Gastrocnemius medialis (tissue), 4 donors: ENCODE measurements at regions not wholly inside any gene's neighbourhood (a gene's known extent, or its start where the extent isn't known, plus 50 kb on each side); places are given as distances from the start of the nearest gene placed in this dataset.

Source experiments
- ATAC-seq, 2 donors: fragments of 150-250 bp; one replicate each; pipeline ENCODE4 v1.9.1; 2016
- DNase-seq, 2 donors: peaks; one replicate each; pipeline ENCODE4 v3.0.0-alpha.2; 2019
- H3K27ac ChIP-seq, 4 donors: fragments of 200-600 bp; sonication (generic); 1 replicate in 1 of 4; 2 replicates in 3 of 4; pipeline ENCODE4 v1.5.1; 2016 to 2018; ENCODE audit warnings: mild to moderate bottlenecking in 2 of 4, moderate library complexity in 1 of 4
- H3K27me3 ChIP-seq, 3 donors: fragments of 200-600 bp; sonication (generic) in 2 of 3; 1 replicate in 1 of 3; 2 replicates in 2 of 3; pipeline versions ENCODE4 v1.5.1 to v1.6.0; 2016 to 2019; ENCODE audit warnings: mild to moderate bottlenecking in 1 of 3, moderate library complexity in 1 of 3
- H3K36me3 ChIP-seq, 2 donors: fragments of 200-600 bp; sonication (generic) in 1 of 2; one replicate each; pipeline ENCODE4 v1.5.1; 2017 to 2018
- H3K4me1 ChIP-seq, 2 donors: fragments of 200-600 bp; sonication (generic) in 1 of 2; one replicate each; pipeline ENCODE4 v1.5.1; 2016 to 2017; ENCODE audit warnings: mild to moderate bottlenecking in 2 of 2
- H3K4me3 ChIP-seq, 4 donors: fragments of 200-600 bp; sonication (generic) in 3 of 4; 1 replicate in 1 of 4; 2 replicates in 3 of 4; pipeline ENCODE4 v1.5.1; 2016 to 2019; ENCODE audit warnings: mild to moderate bottlenecking in 2 of 4
- H3K9me3 ChIP-seq, 3 donors: fragments of 200-600 bp; sonication (generic) in 2 of 3; 1 replicate in 1 of 3; 2 replicates in 2 of 3; pipeline ENCODE4 v1.5.1; 2016 to 2019
- CTCF ChIP-seq, 5 experiments: fragments of 450-650 bp in 3 of 5; fragments of 200-600 bp in 2 of 5; sonication (generic) in 2 of 5; IDR thresholded peaks in 4 of 5; conservative IDR thresholded peaks in 1 of 5; 1 replicate in 4 of 5; 2 replicates in 1 of 5; pipeline ENCODE4 v1.5.1; 2016 to 2019; ENCODE audit warnings: antibody characterized with exemption in 5 of 5, mild to moderate bottlenecking in 3 of 5, moderate library complexity in 3 of 5
- POLR2A ChIP-seq, 2 donors: fragments of 450-650 bp; IDR thresholded peaks; one replicate each; pipeline ENCODE4 v1.6.1; 2017; ENCODE audit warnings: antibody characterized with exemption in 2 of 2, mild to moderate bottlenecking in 2 of 2, moderate library complexity in 2 of 2
- in situ Hi-C, 4 donors: fragments of 200-750 bp; cut with MboI; loops; one replicate each; pipeline versions ENCODE4 v1.15.0 to v1.8.0; 2017; ENCODE audit warnings: low sequenced_read_pairs in 4 of 4
- intact Hi-C: fragments of 100-400 bp; cut with DNase I; formaldehyde crosslinking; loops from one replicate; pipeline ENCODE4 v1.15.1; 2023; ENCODE audit warnings: low total_unique reads

- H3K4me1 ChIP-seq = no peaks in the 10 kb centered on the region
- no peaks in the 10 kb centered on the region for H3K9me3 ChIP-seq
- intact Hi-C loops (no loop called here), in situ Hi-C loops (no loop called here)
- ATAC-seq = peak; percentile 72 to 85
- H3K27me3 ChIP-seq = no peaks in the 10 kb centered on the region
- no peaks in the 10 kb centered on the region for H3K36me3 ChIP-seq
- no peak for TF ChIP-seq CTCF (IDR thresholded peaks at IDR 0.05 in 4 of 5, conservative IDR thresholded peaks at IDR 0.05 in 1 of 5)
- no peak for TF ChIP-seq POLR2A (IDR thresholded peaks at IDR 0.05)
- H3K4me3 ChIP-seq = no peak overlapping the region
- peak; percentile 16 to 46 for DNase-seq
- no peak overlapping the region for H3K27ac ChIP-seq
Observed at GRCh38 chr1:78284354-78284753, 206.4 kb upstream of the PTGFR start.

GRCh38 chr1:78286686-78287085 lies 204.1 kb upstream of the PTGFR start:
- intact Hi-C loops = no loop called here
- TF ChIP-seq POLR2A (IDR thresholded peaks at IDR 0.05) (no peak), CTCF (IDR thresholded peaks at IDR 0.05 in 4 of 5, conservative IDR thresholded peaks at IDR 0.05 in 1 of 5) (no peak)
- no peaks in the 10 kb centered on the region for H3K36me3 ChIP-seq

GRCh38 chr1:78289603-78290002 lies 201.2 kb upstream of the PTGFR start:
- ATAC-seq (no peak), DNase-seq (no peak)
- Histone ChIP-seq H3K9me3 (no peaks in the 10 kb centered on the region), H3K4me3 (no peak overlapping the region), H3K27ac (no peak overlapping the region), H3K36me3 (no peaks in the 10 kb centered on the region), H3K4me1 (no peaks in the 10 kb centered on the region), H3K27me3 (no peaks in the 10 kb centered on the region)
- intact Hi-C loops (no loop called here), in situ Hi-C loops (no loop called here)
- TF ChIP-seq POLR2A (IDR thresholded peaks at IDR 0.05) = no peak
- no peak for TF ChIP-seq CTCF (IDR thresholded peaks at IDR 0.05 in 4 of 5, conservative IDR thresholded peaks at IDR 0.05 in 1 of 5)

More at GRCh38 chr1:78286686-78287085, 204.1 kb upstream of the PTGFR start:
- no peaks in the 10 kb centered on the region for H3K4me1 ChIP-seq
- H3K27ac ChIP-seq = no peak overlapping the region
- in situ Hi-C loops = no loop called here
- H3K9me3 ChIP-seq = no peaks in the 10 kb centered on the region
- H3K27me3 ChIP-seq = no peaks in the 10 kb centered on the region
- DNase-seq = no peak
- ATAC-seq = no peak
- no peak overlapping the region for H3K4me3 ChIP-seq

- in situ Hi-C loops = no loop called here
Observed at GRCh38 chr1:78291418-78291817, 199.4 kb upstream of the PTGFR start.

More at GRCh38 chr1:78291418-78291817, 199.4 kb upstream of the PTGFR start:
- Histone ChIP-seq H3K9me3 (no peaks in the 10 kb centered on the region), H3K4me3 (no peak overlapping the region), H3K4me1 (no peaks in the 10 kb centered on the region), H3K27ac (no peak overlapping the region), H3K36me3 (no peaks in the 10 kb centered on the region), H3K27me3 (no peaks in the 10 kb centered on the region)
- no peak for TF ChIP-seq CTCF (IDR thresholded peaks at IDR 0.05 in 4 of 5, conservative IDR thresholded peaks at IDR 0.05 in 1 of 5)
- TF ChIP-seq POLR2A (IDR thresholded peaks at IDR 0.05) = no peak
- DNase-seq (no peak), ATAC-seq (no peak)
- intact Hi-C loops = no loop called here
